H1 (cell line): ENCODE measurements at regions not wholly inside any gene's neighbourhood (a gene's known extent, or its start where the extent isn't known, plus 50 kb on each side); places are given as distances from the start of the nearest gene placed in this dataset.

Experiments
- CTCF ChIA-PET: fragments of 300-600 bp; sonication (Branson Sonifier 250); formaldehyde crosslinking; loops from one replicate; lab custom pipeline; 2021; ENCODE audit not compliant: partially characterized antibody; lab: Charles Lee
- POLR2A ChIA-PET: fragments of 300-600 bp; sonication (Branson Sonifier 250); formaldehyde crosslinking; loops from one replicate; lab custom pipeline; 2021; ENCODE audit warnings: inconsistent platforms; ENCODE audit not compliant: partially characterized antibody; lab: Charles Lee
- DNase-seq, 2 experiments: peaks; one replicate each; pipeline versions ENCODE4 v3.0.0 to v3.0.0-alpha.2; 2010 to 2022; ENCODE audit warnings: low spot score in 2 of 2, low read depth in 1 of 2, mixed read lengths in 1 of 2
- FAIRE-seq: peaks from 2 replicates; lab custom pipeline; 2011; peaks lifted over from hg19 to GRCh38; lab: Jason Lieb, UNC
- H2AFZ ChIP-seq: 2 replicates; pipeline ENCODE4 v1.8.1; 2012; ENCODE audit warnings: low read length, inconsistent platforms
- H2AK5ac ChIP-seq: 2 replicates; pipeline ENCODE4 v1.6.1; 2013; ENCODE audit warnings: low read depth, low read length
- H2BK120ac ChIP-seq: replicated peaks from 2 replicates; pipeline ENCODE3; 2013; ENCODE audit warnings: low read depth, low read length, inconsistent platforms
- H2BK12ac ChIP-seq: 2 replicates; pipeline ENCODE4 v1.6.1; 2013; ENCODE audit warnings: low read depth, low read length
- H2BK15ac ChIP-seq: 2 replicates; pipeline ENCODE4 v1.6.1; 2013; ENCODE audit warnings: low read length
- H2BK20ac ChIP-seq: 2 replicates; pipeline ENCODE4 v1.6.1; 2013; ENCODE audit warnings: low read length
- H2BK5ac ChIP-seq: 2 replicates; pipeline ENCODE4 v1.6.1; 2013; ENCODE audit warnings: low read depth, low read length
- H3K14ac ChIP-seq: 2 replicates; pipeline ENCODE4 v1.6.1; 2013; ENCODE audit warnings: inconsistent platforms; ENCODE audit not compliant: insufficient read length
- H3K18ac ChIP-seq: 2 replicates; pipeline ENCODE4 v1.6.1; 2013; ENCODE audit warnings: low read length; ENCODE audit errors: extremely low read depth
- H3K23ac ChIP-seq: 2 replicates; pipeline ENCODE4 v1.6.1; 2013; ENCODE audit warnings: inconsistent platforms; ENCODE audit not compliant: insufficient read length
- H3K23me2 ChIP-seq: 2 replicates; pipeline ENCODE4 v1.6.1; 2013; ENCODE audit warnings: low read depth, low read length
- H3K27ac ChIP-seq: 2 replicates; pipeline ENCODE4 v1.6.1; 2011; ENCODE audit warnings: low read depth, low read length, inconsistent platforms
- H3K27me3 ChIP-seq, 4 experiments: replicated peaks in 1 of 4; 1 replicate in 1 of 4; 2 replicates in 3 of 4; pipeline versions ENCODE4 v1.6.1 to v1.8.1; 2011 to 2013; ENCODE audit warnings: low read length in 3 of 4, mild to moderate bottlenecking in 3 of 4, inconsistent platforms in 2 of 4, mixed read lengths in 2 of 4, moderate library complexity in 1 of 4; ENCODE audit not compliant: control insufficient read depth in 3 of 4, insufficient read depth in 3 of 4; ENCODE audit errors: extremely low read depth in 1 of 4
- H3K36me3 ChIP-seq, 4 experiments: 2 replicates each; pipeline versions ENCODE4 v1.6.1 to v1.8.1; 2011 to 2013; ENCODE audit warnings: mild to moderate bottlenecking in 4 of 4, low read length in 3 of 4, moderate library complexity in 2 of 4, control low read depth in 1 of 4, inconsistent platforms in 1 of 4; ENCODE audit not compliant: insufficient read depth in 4 of 4, control insufficient read depth in 2 of 4
- H3K4ac ChIP-seq: replicated peaks from 2 replicates; pipeline ENCODE3; 2013; ENCODE audit warnings: low read length, low read depth, mixed read lengths, inconsistent platforms; ENCODE audit not compliant: insufficient read length
- H3K4me1 ChIP-seq, 4 experiments: replicated peaks in 1 of 4; 1 replicate in 1 of 4; 2 replicates in 3 of 4; pipeline versions ENCODE4 v1.6.1 to v1.8.1; 2011 to 2013; ENCODE audit warnings: low read length in 3 of 4, inconsistent platforms in 2 of 4, mixed read lengths in 1 of 4; ENCODE audit not compliant: insufficient read depth in 4 of 4, control insufficient read depth in 3 of 4
- H3K4me2 ChIP-seq, 2 experiments: 2 replicates each; pipeline versions ENCODE4 v1.6.1 to v1.8.1; 2011 to 2013; ENCODE audit warnings: low read depth in 2 of 2, low read length in 2 of 2, control low read depth in 1 of 2, inconsistent platforms in 1 of 2, mild to moderate bottlenecking in 1 of 2; ENCODE audit not compliant: insufficient read depth in 1 of 2
- H3K4me3 ChIP-seq, 4 experiments: fragments of 200-600, 300-600 bp in 1 of 4; sonication (generic), shearing (Covaris generic), sonication (Bioruptor Twin) in 1 of 4; 2 replicates each; pipeline versions ENCODE4 v1.5.1 to v1.8.1; 2011 to 2016; ENCODE audit warnings: low read length in 4 of 4, low read depth in 3 of 4, control low read depth in 2 of 4, inconsistent platforms in 2 of 4, mild to moderate bottlenecking in 2 of 4, mixed read lengths in 1 of 4, moderate library complexity in 1 of 4; ENCODE audit not compliant: insufficient read depth in 2 of 4; ENCODE audit errors: extremely low read depth in 1 of 4
- H3K56ac ChIP-seq: replicated peaks from 2 replicates; pipeline ENCODE3; 2013; ENCODE audit warnings: low read depth, mild to moderate bottlenecking, mixed read lengths, low read length, inconsistent platforms; ENCODE audit not compliant: insufficient read length
- H3K79me1 ChIP-seq: 2 replicates; pipeline ENCODE4 v1.6.1; 2013; ENCODE audit warnings: low read depth, low read length, control low read depth
- H3K79me2 ChIP-seq, 2 experiments: 2 replicates each; pipeline versions ENCODE4 v1.6.1 to v1.8.1; 2012 to 2013; ENCODE audit warnings: low read length in 2 of 2, mild to moderate bottlenecking in 2 of 2, inconsistent platforms in 1 of 2; ENCODE audit not compliant: insufficient read depth in 2 of 2, control insufficient read depth in 1 of 2
- H3K9ac ChIP-seq, 4 experiments: replicated peaks in 1 of 4; 1 replicate in 1 of 4; 2 replicates in 3 of 4; pipeline versions ENCODE4 v1.6.1 to v1.8.1; 2011 to 2013; ENCODE audit warnings: low read depth in 3 of 4, low read length in 3 of 4, control low read depth in 2 of 4, mild to moderate bottlenecking in 2 of 4, moderate library complexity in 2 of 4, inconsistent platforms in 1 of 4; ENCODE audit errors: extremely low read depth in 1 of 4
- H3K9me3 ChIP-seq, 2 experiments: 2 replicates each; pipeline versions ENCODE4 v1.6.1 to v1.8.1; 2012 to 2013; ENCODE audit warnings: mild to moderate bottlenecking in 2 of 2, moderate library complexity in 2 of 2, control low read depth in 1 of 2, inconsistent platforms in 1 of 2, low read depth in 1 of 2, low read length in 1 of 2, mixed read lengths in 1 of 2; ENCODE audit not compliant: insufficient read depth in 2 of 2
- H4K20me1 ChIP-seq, 2 experiments: replicated peaks in 1 of 2; 2 replicates each; pipeline versions ENCODE3 to v1.8.1; 2011 to 2013; ENCODE audit warnings: inconsistent platforms in 2 of 2, low read length in 2 of 2, mild to moderate bottlenecking in 1 of 2; ENCODE audit not compliant: insufficient read depth in 2 of 2, control insufficient read depth in 1 of 2
- H4K5ac ChIP-seq: 2 replicates; pipeline ENCODE4 v1.6.1; 2013; ENCODE audit warnings: low read length, low read depth, mixed read lengths, inconsistent platforms; ENCODE audit not compliant: insufficient read length
- H4K8ac ChIP-seq: 2 replicates; pipeline ENCODE4 v1.8.0; 2013; ENCODE audit warnings: mild to moderate bottlenecking, moderate library complexity, low read length, inconsistent platforms; ENCODE audit not compliant: insufficient read depth; ENCODE audit errors: extremely low read depth
- H4K91ac ChIP-seq: replicated peaks from 2 replicates; pipeline ENCODE3; 2013; ENCODE audit warnings: low read length, mixed read lengths, inconsistent platforms; ENCODE audit not compliant: insufficient read length
- POU5F1 ChIP-seq: IDR thresholded peaks from 2 replicates; pipeline ENCODE4 v1.6.1; 2011; ENCODE audit warnings: low read depth, mild to moderate bottlenecking, low read length, moderate library complexity
- SP2 ChIP-seq: IDR thresholded peaks from 2 replicates; pipeline ENCODE4 v1.6.1; 2012; ENCODE audit warnings: mild to moderate bottlenecking, low read length, inconsistent platforms
- TAF1 ChIP-seq: IDR thresholded peaks from 2 replicates; pipeline ENCODE4 v1.6.1; 2011; ENCODE audit warnings: mild to moderate bottlenecking, low read depth, low read length
- WGBS, 2 experiments: shearing (Covaris generic) in 1 of 2; methylation state at CpG; one replicate each; pipeline versions ENCODE4 v1.1.6 to v1.1.7; 2013 to 2015; ENCODE audit warnings: low lambda C conversion rate in 2 of 2, mixed read lengths in 2 of 2, inconsistent platforms in 1 of 2, low coverage in 1 of 2, missing lambda C conversion rate in 1 of 2; ENCODE audit not compliant: insufficient replicate concordance in 2 of 2, insufficient coverage in 1 of 2, insufficient read length in 1 of 2; ENCODE audit errors: extremely low coverage in 1 of 2, missing lambda C conversion rate in 1 of 2; 5-methylcytosine and 5-hydroxymethylcytosine counted together

DNA sequence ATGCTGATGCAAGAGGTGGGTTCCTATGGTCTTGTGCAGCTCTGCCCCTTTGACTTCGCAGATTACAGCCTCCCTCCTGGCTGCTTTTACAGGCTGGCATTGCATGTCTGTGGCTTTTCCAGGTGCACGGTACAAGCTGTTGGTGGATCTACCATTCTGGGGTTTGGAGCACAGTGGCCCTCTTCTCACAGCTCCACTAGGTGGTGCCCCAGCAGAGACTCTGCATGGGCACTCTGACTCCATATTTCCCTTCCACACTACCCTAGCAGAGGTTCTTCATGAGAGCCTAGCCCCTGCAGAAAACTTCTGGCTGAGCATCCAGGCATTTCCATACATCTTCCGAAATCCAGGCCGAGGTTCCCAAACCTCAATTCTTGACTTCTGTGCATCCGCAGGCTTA lies 989.0 kb downstream of the PLA2G4A start:
- no peak overlapping the region for H2BK120ac ChIP-seq
- WGBS, 2 experiments = 87% methylated on average over 5 of the region's 5 CpGs; no CpG with 5 or more reads in 1 of the 2 experiments
- CTCF ChIA-PET = interaction anchor here (1.1 kb wide), 1 partner anchor 110 kb away, joined by 3 read pairs; no protein-coding TSS in a partner anchor

More for the DNA sequence above, 989.0 kb downstream of the PLA2G4A start:
- no peak overlapping the region for H3K23ac ChIP-seq
- no peaks in the 10 kb centered on the region for H3K23me2 ChIP-seq
- H3K79me2 ChIP-seq = no peaks in the 10 kb centered on the region
- H2BK12ac ChIP-seq = no peak overlapping the region
- H4K8ac ChIP-seq = no peak overlapping the region
- H3K4me1 ChIP-seq = no peaks in the 10 kb centered on the region
- H2AK5ac ChIP-seq = no peak overlapping the region
- TF ChIP-seq TAF1 (no peak), POU5F1 (no peak), SP2 (no peak)
- TF ChIP-seq, all 59 proteins: peak for 0
- no peak overlapping the region for H4K5ac ChIP-seq
- no peak overlapping the region for H3K4ac ChIP-seq
- POLR2A ChIA-PET = no interaction called here
- no peak for FAIRE-seq
- no peak overlapping the region for H3K27ac ChIP-seq
- H3K18ac ChIP-seq = no peak overlapping the region
- no peak overlapping the region for H3K14ac ChIP-seq
- H3K27me3 ChIP-seq = no peaks in the 10 kb centered on the region
- no peak overlapping the region for H3K9ac ChIP-seq
- H3K4me3 ChIP-seq = no peak overlapping the region
- H2AFZ ChIP-seq = no peak overlapping the region
- no peak overlapping the region for H2BK20ac ChIP-seq
- H3K36me3 ChIP-seq = no peaks in the 10 kb centered on the region
- no peak overlapping the region for H2BK15ac ChIP-seq
- H3K4me2 ChIP-seq = no peak overlapping the region
- no peak overlapping the region for H4K91ac ChIP-seq
- peaks cover 0 to 6% of the 10 kb centered on the region in 2 experiments; a peak in 2 of 4 replicates for H3K9me3 ChIP-seq
- no peak overlapping the region; the same call in 1 of the 2 replicates for H2BK5ac ChIP-seq
- no peaks in the 10 kb centered on the region for H4K20me1 ChIP-seq
- no peak overlapping the region for H3K56ac ChIP-seq
- H3K79me1 ChIP-seq = no peaks in the 10 kb centered on the region
- no peak for DNase-seq
